HEK293T (cell line): ENCODE measurements at regions not wholly inside any gene's neighbourhood (a gene's known extent, or its start where the extent isn't known, plus 50 kb on each side); places are given as distances from the start of the nearest gene placed in this dataset.

Experiments used
- CTCF ChIA-PET: fragments of 350-600 bp; formaldehyde crosslinking; extraction: SDS; loops from one replicate; lab custom pipeline; 2021; ENCODE audit warnings: antibody characterized with exemption, inconsistent platforms; lab: Yijun Ruan, JAX
- POLR2A ChIA-PET: fragments of 350-600 bp; formaldehyde crosslinking; extraction: SDS; loops from one replicate; lab custom pipeline; 2020; ENCODE audit warnings: antibody characterized with exemption, inconsistent platforms; lab: Yijun Ruan, JAX
- DNase-seq: peaks from one replicate; pipeline ENCODE4 v3.0.0; 2012; ENCODE audit warnings: mixed read lengths; ENCODE audit errors: extremely low spot score
- ARNT ChIP-seq: fragments of 450-650 bp; IDR thresholded peaks from 2 replicates; pipeline ENCODE4 v1.6.1; 2017; ENCODE audit warnings: mild to moderate bottlenecking
- BHLHE40 ChIP-seq: fragments of 450-650 bp; IDR thresholded peaks from 2 replicates; pipeline ENCODE4 v1.6.1; 2016; ENCODE audit warnings: mild to moderate bottlenecking, moderate library complexity, borderline replicate concordance
- CTBP1 ChIP-seq: fragments of 450-650 bp; IDR thresholded peaks from 2 replicates; pipeline ENCODE4 v1.6.1; 2016; ENCODE audit warnings: borderline replicate concordance
- ELF4 ChIP-seq: fragments of 450-650 bp; IDR thresholded peaks from 2 replicates; pipeline ENCODE4 v1.6.1; 2017; ENCODE audit warnings: antibody characterized with exemption
- FOXA1 ChIP-seq: fragments of 450-650 bp; IDR thresholded peaks from 2 replicates; pipeline ENCODE4 v1.6.1; 2016; ENCODE audit warnings: mild to moderate bottlenecking
- FOXK2 ChIP-seq: fragments of 450-650 bp; IDR thresholded peaks from 2 replicates; pipeline ENCODE4 v1.6.1; 2016; ENCODE audit warnings: mild to moderate bottlenecking
- FOXM1 ChIP-seq: fragments of 450-650 bp; IDR thresholded peaks from 2 replicates; pipeline ENCODE4 v1.6.1; 2017; ENCODE audit warnings: mild to moderate bottlenecking, borderline replicate concordance
- HDGF ChIP-seq: fragments of 450-650 bp; IDR thresholded peaks from 2 replicates; pipeline ENCODE4 v1.6.1; 2017; ENCODE audit warnings: antibody characterized with exemption, borderline replicate concordance
- L3MBTL2 ChIP-seq: fragments of 450-650 bp; conservative IDR thresholded peaks from 2 replicates; pipeline ENCODE4 v1.6.1; 2016; ENCODE audit warnings: mild to moderate bottlenecking
- LEF1 ChIP-seq: fragments of 450-650 bp; IDR thresholded peaks from 2 replicates; pipeline ENCODE4 v1.6.1; 2017; ENCODE audit warnings: mild to moderate bottlenecking, borderline replicate concordance
- NFRKB ChIP-seq: fragments of 450-650 bp; IDR thresholded peaks from 2 replicates; pipeline ENCODE4 v1.6.1; 2016; ENCODE audit warnings: mild to moderate bottlenecking, moderate library complexity
- SP1 ChIP-seq: fragments of 450-650 bp; IDR thresholded peaks from 2 replicates; pipeline ENCODE4 v1.6.1; 2017
- SUZ12 ChIP-seq: fragments of 450-650 bp; IDR thresholded peaks from 2 replicates; pipeline ENCODE4 v1.6.1; 2016; ENCODE audit warnings: mild to moderate bottlenecking
- TARDBP ChIP-seq: fragments of 450-650 bp; IDR thresholded peaks from 2 replicates; pipeline ENCODE4 v1.6.1; 2016
- ZNF384 ChIP-seq: fragments of 450-650 bp; IDR thresholded peaks from 2 replicates; pipeline ENCODE4 v1.6.1; 2016
- TF ChIP-seq, protein P1 (sequence below): fragments of 450-650 bp; IDR thresholded peaks from 2 replicates; pipeline ENCODE4 v1.6.1; 2016

DNA sequence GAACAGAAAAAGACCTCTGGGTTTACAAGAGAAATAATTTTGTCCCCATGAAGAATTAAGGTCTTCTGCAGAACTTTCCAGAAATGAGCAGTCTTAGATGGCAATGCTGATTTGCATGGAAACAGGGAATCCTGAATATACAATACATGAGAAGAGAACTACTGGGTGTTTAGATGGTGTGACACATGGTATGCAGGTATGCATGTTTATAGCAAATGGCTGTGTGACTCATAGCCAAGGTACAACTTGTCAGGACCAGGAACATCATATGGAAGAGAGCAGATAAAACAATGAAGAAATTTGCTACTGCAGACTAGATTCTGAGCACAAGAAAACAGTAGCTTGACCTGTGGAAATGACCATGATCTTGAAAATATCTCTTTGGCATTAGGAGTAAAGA is 907.8 kb downstream of the GATA3 start:
- ChIA-PET POLR2A (no interaction called here), CTCF (no interaction called here)
- no peak for TF ChIP-seq BHLHE40
- TF ChIP-seq ZNF384 = no peak
- TF ChIP-seq NFRKB = no peak
- TF ChIP-seq LEF1 = no peak
- TF ChIP-seq FOXA1 = no peak
- TF ChIP-seq SP1 = no peak
- no peak for TF ChIP-seq FOXK2
- TF ChIP-seq FOXM1 = no peak
- TF ChIP-seq TARDBP = no peak
- TF ChIP-seq HDGF = no peak
- TF ChIP-seq, protein P1, sequence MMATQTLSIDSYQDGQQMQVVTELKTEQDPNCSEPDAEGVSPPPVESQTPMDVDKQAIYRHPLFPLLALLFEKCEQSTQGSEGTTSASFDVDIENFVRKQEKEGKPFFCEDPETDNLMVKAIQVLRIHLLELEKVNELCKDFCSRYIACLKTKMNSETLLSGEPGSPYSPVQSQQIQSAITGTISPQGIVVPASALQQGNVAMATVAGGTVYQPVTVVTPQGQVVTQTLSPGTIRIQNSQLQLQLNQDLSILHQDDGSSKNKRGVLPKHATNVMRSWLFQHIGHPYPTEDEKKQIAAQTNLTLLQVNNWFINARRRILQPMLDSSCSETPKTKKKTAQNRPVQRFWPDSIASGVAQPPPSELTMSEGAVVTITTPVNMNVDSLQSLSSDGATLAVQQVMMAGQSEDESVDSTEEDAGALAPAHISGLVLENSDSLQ = no peak
- TF ChIP-seq ELF4 = no peak
- TF ChIP-seq L3MBTL2 = no peak
- TF ChIP-seq ARNT = no peak
- TF ChIP-seq CTBP1 = no peak
- no peak for TF ChIP-seq SUZ12
- no peak for DNase-seq

- TF ChIP-seq SP1 = no peak
- no peak for TF ChIP-seq HDGF
- TF ChIP-seq, protein P1 = no peak
- no peak for TF ChIP-seq ELF4
- no peak for TF ChIP-seq FOXK2
- no peak for TF ChIP-seq L3MBTL2
- no peak for TF ChIP-seq NFRKB
- TF ChIP-seq ARNT = no peak
- TF ChIP-seq CTBP1 = no peak
- no peak for TF ChIP-seq FOXA1
- TF ChIP-seq FOXM1 = no peak
- no peak for TF ChIP-seq TARDBP
- TF ChIP-seq SUZ12 = no peak
- no peak for TF ChIP-seq BHLHE40
- TF ChIP-seq ZNF384 = no peak
- ChIA-PET POLR2A (no interaction called here), CTCF (no interaction called here)
- DNase-seq = no peak
Measured at GRCh38 chr10:8967061-8967460, 912.6 kb downstream of the GATA3 start.

DNA sequence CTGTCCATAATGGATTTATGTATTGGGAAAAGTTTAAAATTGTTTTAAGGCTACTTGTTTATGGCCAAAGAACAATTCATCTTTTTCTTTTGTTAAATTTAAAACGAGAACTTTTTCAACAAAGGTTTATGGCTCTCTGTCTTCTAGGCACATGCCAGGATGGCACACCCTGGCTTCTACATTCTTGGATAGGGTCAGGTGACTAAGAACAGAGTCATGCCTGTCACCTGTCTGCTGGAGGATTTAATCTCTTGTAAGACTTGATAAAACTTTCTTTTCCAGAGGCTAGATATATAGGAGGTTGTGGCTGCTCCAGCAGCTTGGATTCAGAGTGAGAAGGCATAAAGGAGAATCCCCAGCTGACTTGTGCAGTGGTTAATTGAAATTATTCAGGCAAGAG is 915.4 kb downstream of the GATA3 start:
- ChIA-PET CTCF (no interaction called here), POLR2A (no interaction called here)
- no peak for TF ChIP-seq ARNT
- TF ChIP-seq FOXM1 = no peak
- TF ChIP-seq, protein P1 = no peak
- TF ChIP-seq HDGF = no peak
- TF ChIP-seq CTBP1 = no peak
- no peak for TF ChIP-seq BHLHE40
- no peak for TF ChIP-seq SUZ12
- TF ChIP-seq FOXA1 = no peak
- TF ChIP-seq L3MBTL2 = no peak
- no peak for TF ChIP-seq TARDBP
- TF ChIP-seq ZNF384 = no peak
- no peak for TF ChIP-seq LEF1
- TF ChIP-seq SP1 = no peak
- TF ChIP-seq NFRKB = no peak
- TF ChIP-seq FOXK2 = no peak
- TF ChIP-seq ELF4 = no peak

GRCh38 chr10:8975535-8975934 is 921.0 kb downstream of the GATA3 start:
- TF ChIP-seq FOXK2 (no peak), SUZ12 (no peak), ARNT (no peak), BHLHE40 (no peak), TARDBP (no peak), LEF1 (no peak), ZNF384 (no peak), CTBP1 (no peak), ELF4 (no peak), SP1 (no peak), FOXA1 (no peak), L3MBTL2 (no peak), HDGF (no peak), FOXM1 (no peak), NFRKB (no peak)
- TF ChIP-seq, protein P1 = no peak
- no peak for DNase-seq
- ChIA-PET POLR2A (no interaction called here), CTCF (interaction anchor here (0.7 kb wide), 1 partner anchor 22 kb away, joined by 4 read pairs; no protein-coding TSS in a partner anchor)

More for the DNA sequence above, 915.4 kb downstream of the GATA3 start:
- DNase-seq = no peak

DNA sequence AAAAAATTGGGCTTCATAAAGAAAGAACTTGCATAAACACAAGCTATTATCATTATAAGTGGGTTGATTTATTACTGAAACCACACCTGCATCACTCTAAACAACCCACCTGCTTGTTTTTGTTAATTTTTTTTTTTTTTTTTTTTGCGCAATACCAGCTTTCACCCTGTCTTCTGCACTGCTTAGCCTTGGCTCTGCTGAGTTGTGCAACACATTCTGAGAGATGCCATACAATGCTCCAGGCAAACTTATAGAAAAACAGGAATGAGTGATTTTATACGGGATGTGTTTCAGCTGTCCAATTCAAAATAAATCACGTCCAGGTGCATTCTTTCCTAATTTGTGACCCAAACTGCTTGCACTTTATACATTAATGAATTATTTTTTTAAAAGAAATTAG is 923.6 kb downstream of the GATA3 start:
- ChIA-PET CTCF (no interaction called here), POLR2A (no interaction called here)
- TF ChIP-seq ELF4 = no peak
- TF ChIP-seq, protein P1 = no peak
- TF ChIP-seq CTBP1 = no peak
- TF ChIP-seq ZNF384 = no peak
- TF ChIP-seq FOXA1 = no peak
- TF ChIP-seq FOXK2 = no peak
- no peak for TF ChIP-seq SP1
- no peak for TF ChIP-seq FOXM1
- no peak for TF ChIP-seq ARNT
- no peak for TF ChIP-seq L3MBTL2
- TF ChIP-seq SUZ12 = no peak
- no peak for TF ChIP-seq NFRKB
- TF ChIP-seq LEF1 = no peak
- no peak for TF ChIP-seq BHLHE40
- no peak for TF ChIP-seq TARDBP
- TF ChIP-seq HDGF = no peak
- DNase-seq = no peak
